ENCODE measurements at regions not wholly inside any gene's neighbourhood (a gene's known extent, or its start where the extent isn't known, plus 50 kb on each side); places are given as distances from the start of the nearest gene placed in this dataset.

GRCh38 chr12:47305464-47305863 lies 225.7 kb upstream of the AMIGO2 start:
- TF ChIP-seq, protein P1, sequence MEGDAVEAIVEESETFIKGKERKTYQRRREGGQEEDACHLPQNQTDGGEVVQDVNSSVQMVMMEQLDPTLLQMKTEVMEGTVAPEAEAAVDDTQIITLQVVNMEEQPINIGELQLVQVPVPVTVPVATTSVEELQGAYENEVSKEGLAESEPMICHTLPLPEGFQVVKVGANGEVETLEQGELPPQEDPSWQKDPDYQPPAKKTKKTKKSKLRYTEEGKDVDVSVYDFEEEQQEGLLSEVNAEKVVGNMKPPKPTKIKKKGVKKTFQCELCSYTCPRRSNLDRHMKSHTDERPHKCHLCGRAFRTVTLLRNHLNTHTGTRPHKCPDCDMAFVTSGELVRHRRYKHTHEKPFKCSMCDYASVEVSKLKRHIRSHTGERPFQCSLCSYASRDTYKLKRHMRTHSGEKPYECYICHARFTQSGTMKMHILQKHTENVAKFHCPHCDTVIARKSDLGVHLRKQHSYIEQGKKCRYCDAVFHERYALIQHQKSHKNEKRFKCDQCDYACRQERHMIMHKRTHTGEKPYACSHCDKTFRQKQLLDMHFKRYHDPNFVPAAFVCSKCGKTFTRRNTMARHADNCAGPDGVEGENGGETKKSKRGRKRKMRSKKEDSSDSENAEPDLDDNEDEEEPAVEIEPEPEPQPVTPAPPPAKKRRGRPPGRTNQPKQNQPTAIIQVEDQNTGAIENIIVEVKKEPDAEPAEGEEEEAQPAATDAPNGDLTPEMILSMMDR (IDR thresholded peaks at IDR 0.05; ENCODE audit: control insufficient read depth, insufficient read depth, low read depth, low read length, missing control alignments) = no peak
- H3K4me3 ChIP-seq (ENCODE audit: control insufficient read depth, low read depth, low read length) = no peak overlapping the region
- no peak for DNase-seq (ENCODE audit: low read depth)

DNA sequence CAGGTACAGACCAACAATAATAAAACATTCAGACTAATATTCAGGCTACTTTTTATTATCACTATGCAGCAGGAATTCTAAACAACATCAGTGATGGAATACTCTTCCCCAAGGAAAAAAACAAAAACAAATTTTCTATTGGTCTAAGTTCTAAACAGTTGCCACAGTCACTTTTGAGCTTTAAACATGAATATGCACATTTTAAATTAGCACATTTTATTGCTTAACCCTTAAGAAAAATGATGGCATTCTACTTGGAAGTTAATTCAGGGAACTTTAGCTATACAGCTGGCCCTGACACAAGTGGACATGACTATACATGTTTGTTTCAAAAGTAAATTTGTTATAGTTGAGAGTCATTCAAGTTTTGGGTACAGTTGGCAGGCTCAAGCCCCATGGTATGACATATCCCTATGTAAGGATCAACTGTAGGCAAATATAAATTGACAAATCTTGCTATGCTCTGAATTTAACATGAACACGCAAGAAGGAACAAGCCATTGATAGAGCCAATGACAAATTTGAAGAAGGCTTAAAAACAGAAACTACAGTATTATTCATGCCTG lies 224.3 kb upstream of the AMIGO2 start:
- TF ChIP-seq, protein P1 (IDR thresholded peaks at IDR 0.05; ENCODE audit: control insufficient read depth, insufficient read depth, low read depth, low read length, missing control alignments) = no peak
- no peak for DNase-seq (ENCODE audit: low read depth)
- no peak overlapping the region for H3K4me3 ChIP-seq (ENCODE audit: control insufficient read depth, low read depth, low read length)

GRCh38 chr12:47303207-47303606 lies 223.4 kb upstream of the AMIGO2 start:
- no peak overlapping the region for H3K4me3 ChIP-seq (ENCODE audit: control insufficient read depth, low read depth, low read length)
- no peak for DNase-seq (ENCODE audit: low read depth)
- TF ChIP-seq, protein P1 (IDR thresholded peaks at IDR 0.05; ENCODE audit: control insufficient read depth, insufficient read depth, low read depth, low read length, missing control alignments) = no peak

DNA sequence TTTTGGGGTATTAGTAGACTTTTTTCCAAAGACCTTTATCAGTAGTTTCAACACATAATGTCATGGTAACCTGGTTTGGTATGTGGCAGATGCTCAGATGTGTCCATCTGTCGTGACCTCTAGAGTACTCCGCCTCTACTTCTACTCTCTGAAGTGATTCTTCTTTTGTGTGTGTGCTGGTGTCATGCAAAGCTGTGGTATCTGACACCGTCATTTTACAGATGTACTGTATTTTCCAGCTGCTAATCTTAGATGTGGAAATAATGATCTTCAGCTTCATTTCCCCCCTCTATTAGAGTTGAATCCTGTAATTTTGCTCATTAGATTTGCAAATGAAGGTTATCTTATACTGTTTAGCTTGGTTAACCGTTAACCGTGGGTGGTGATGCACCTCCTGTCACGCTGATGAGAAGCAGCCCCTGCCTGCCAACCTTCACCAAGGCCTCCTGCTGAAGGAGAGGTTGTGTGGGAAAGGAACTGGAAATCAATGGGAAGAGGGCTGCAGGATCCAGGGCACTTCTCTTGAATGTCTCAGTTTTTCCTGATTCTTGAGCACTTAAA lies 222.4 kb upstream of the AMIGO2 start:
- H3K4me3 ChIP-seq (ENCODE audit: control insufficient read depth, low read depth, low read length) = no peak overlapping the region
- TF ChIP-seq, protein P1 (IDR thresholded peaks at IDR 0.05; ENCODE audit: control insufficient read depth, insufficient read depth, low read depth, low read length, missing control alignments) = no peak
- DNase-seq (ENCODE audit: low read depth) = no peak

GRCh38 chr12:47299586-47299985 lies 219.8 kb upstream of the AMIGO2 start:
- TF ChIP-seq, protein P1 (IDR thresholded peaks at IDR 0.05; ENCODE audit: control insufficient read depth, insufficient read depth, low read depth, low read length, missing control alignments) = no peak
- no peak overlapping the region for H3K4me3 ChIP-seq (ENCODE audit: control insufficient read depth, low read depth, low read length)
- no peak for DNase-seq (ENCODE audit: low read depth)

GRCh38 chr12:47297993-47298392 lies 218.2 kb upstream of the AMIGO2 start:
- H3K4me3 ChIP-seq (ENCODE audit: control insufficient read depth, low read depth, low read length) = no peak overlapping the region
- TF ChIP-seq, protein P1 (IDR thresholded peaks at IDR 0.05; ENCODE audit: control insufficient read depth, insufficient read depth, low read depth, low read length, missing control alignments) = no peak
- DNase-seq (ENCODE audit: low read depth) = no peak

All from AG09309 (cell line).